WTC11 (cell line): ENCODE measurements at regions not wholly inside any gene's neighbourhood (a gene's known extent, or its start where the extent isn't known, plus 50 kb on each side); places are given as distances from the start of the nearest gene placed in this dataset.

Experiments
- ATAC-seq: fragments of 200-7000 bp; cut with Tn5 transposase; 2 replicates; pipeline ENCODE4 v1.10.0; 2021; ENCODE audit warnings: mild to moderate bottlenecking, moderate library complexity
- CTCF ChIA-PET: fragments of 300-600 bp; sonication (Branson Sonifier 250); formaldehyde crosslinking; loops from one replicate; lab custom pipeline; 2021; ENCODE audit warnings: antibody characterized with exemption; lab: Charles Lee
- POLR2A ChIA-PET: fragments of 350-600 bp; sonication (Branson Sonifier 250); formaldehyde crosslinking; loops from one replicate; lab custom pipeline; 2021; ENCODE audit warnings: antibody characterized with exemption; lab: Charles Lee
- DNase-seq: peaks from one replicate; pipeline ENCODE4 v3.0.0; 2021; ENCODE audit warnings: low spot score
- H3K27ac Mint-ChIP-seq: 2 replicates; pipeline ENCODE4 v1.8.0; 2021; ENCODE audit warnings: mixed read lengths
- H3K27me3 Mint-ChIP-seq: 2 replicates; pipeline ENCODE4 v1.8.0; 2021; ENCODE audit warnings: low read depth, mild to moderate bottlenecking, moderate library complexity, mixed read lengths
- H3K36me3 Mint-ChIP-seq: 2 replicates; pipeline ENCODE4 v1.8.0; 2021; ENCODE audit warnings: mixed read lengths
- H3K4me1 Mint-ChIP-seq: 2 replicates; pipeline ENCODE4 v1.8.0; 2022; ENCODE audit warnings: mixed read lengths
- H3K4me3 Mint-ChIP-seq: 2 replicates; pipeline ENCODE4 v1.8.0; 2021; ENCODE audit warnings: mild to moderate bottlenecking, moderate library complexity, mixed read lengths
- H3K9me3 Mint-ChIP-seq: 2 replicates; pipeline ENCODE4 v1.8.0; 2021; ENCODE audit warnings: mixed read lengths
- E2F1 ChIP-seq: sonication (generic); formaldehyde crosslinking; IDR thresholded peaks from 2 replicates; pipeline ENCODE4 v1.8.0; 2022; ENCODE audit warnings: mild to moderate bottlenecking, missing genetic modification reagents
- ETV6 ChIP-seq: sonication (generic); formaldehyde crosslinking; IDR thresholded peaks from 2 replicates; pipeline ENCODE4 v1.8.1; 2022; ENCODE audit warnings: mild to moderate bottlenecking, missing genetic modification reagents
- GTF2I ChIP-seq: fragments of 250-450 bp; sonication (Bioruptor Pico); conservative IDR thresholded peaks from 2 replicates; pipeline ENCODE4 v1.4.0; 2021; ENCODE audit warnings: mild to moderate bottlenecking
- HMGA2 ChIP-seq: fragments of 250-450 bp; sonication (Bioruptor Pico); IDR thresholded peaks from 2 replicates; pipeline ENCODE4 v1.4.0; 2021; ENCODE audit warnings: mild to moderate bottlenecking, moderate library complexity
- NFE2L1 ChIP-seq: sonication (generic); formaldehyde crosslinking; IDR thresholded peaks from 2 replicates; pipeline ENCODE4 v1.8.1; 2023; ENCODE audit warnings: missing genetic modification reagents
- NR2C2 ChIP-seq: sonication (generic); formaldehyde crosslinking; IDR thresholded peaks from 2 replicates; pipeline ENCODE4 v1.8.0; 2022; ENCODE audit warnings: mild to moderate bottlenecking, missing genetic modification reagents
- SP1 ChIP-seq: sonication (generic); formaldehyde crosslinking; conservative IDR thresholded peaks from 2 replicates; pipeline ENCODE4 v1.8.1; 2022; ENCODE audit warnings: missing genetic modification reagents
- STAT6 ChIP-seq: sonication (generic); formaldehyde crosslinking; conservative IDR thresholded peaks from 2 replicates; pipeline ENCODE4 v1.8.1; 2023; ENCODE audit warnings: mild to moderate bottlenecking, low read depth, missing genetic modification reagents, moderate library complexity
- TEAD4 ChIP-seq: sonication (generic); formaldehyde crosslinking; IDR thresholded peaks from 2 replicates; pipeline ENCODE4 v1.8.0; 2022; ENCODE audit warnings: mild to moderate bottlenecking, missing genetic modification reagents
- USF2 ChIP-seq: sonication (generic); formaldehyde crosslinking; IDR thresholded peaks from 2 replicates; pipeline ENCODE4 v1.8.1; 2023; ENCODE audit warnings: mild to moderate bottlenecking, missing genetic modification reagents, moderate library complexity
- ZMAT4 ChIP-seq: fragments of 250-450 bp; sonication (Bioruptor Pico); IDR thresholded peaks from 2 replicates; pipeline ENCODE4 v1.9.0; 2021; ENCODE audit warnings: mild to moderate bottlenecking
- ZNF121 ChIP-seq: sonication (generic); formaldehyde crosslinking; IDR thresholded peaks from 2 replicates; pipeline ENCODE4 v1.8.0; 2023; ENCODE audit warnings: missing genetic modification reagents
- ZNF219 ChIP-seq: sonication (generic); formaldehyde crosslinking; IDR thresholded peaks from 2 replicates; pipeline ENCODE4 v1.8.0; 2023; ENCODE audit warnings: missing genetic modification reagents, mild to moderate bottlenecking, borderline replicate concordance
- ZNF263 ChIP-seq: sonication (generic); formaldehyde crosslinking; IDR thresholded peaks from 2 replicates; pipeline ENCODE4 v1.8.1; 2022; ENCODE audit warnings: low read depth, mild to moderate bottlenecking, moderate library complexity, missing genetic modification reagents
- TF ChIP-seq, protein P1 (sequence below): sonication (generic); formaldehyde crosslinking; IDR thresholded peaks from 2 replicates; pipeline ENCODE4 v1.8.1; 2022; ENCODE audit warnings: missing genetic modification reagents, borderline replicate concordance
- TF ChIP-seq, protein P2 (sequence below): sonication (generic); formaldehyde crosslinking; IDR thresholded peaks from 2 replicates; pipeline ENCODE4 v1.8.1; 2022; ENCODE audit warnings: mild to moderate bottlenecking, missing genetic modification reagents, moderate library complexity, borderline replicate concordance
- TF ChIP-seq, protein P3 (sequence below): sonication (generic); formaldehyde crosslinking; IDR thresholded peaks from 2 replicates; pipeline ENCODE4 v1.8.1; 2022; ENCODE audit warnings: low read depth, missing genetic modification reagents, borderline replicate concordance
- TF ChIP-seq, protein P4 (sequence below): sonication (generic); formaldehyde crosslinking; IDR thresholded peaks from 2 replicates; pipeline ENCODE4 v1.8.0; 2023; ENCODE audit warnings: missing genetic modification reagents

DNA sequence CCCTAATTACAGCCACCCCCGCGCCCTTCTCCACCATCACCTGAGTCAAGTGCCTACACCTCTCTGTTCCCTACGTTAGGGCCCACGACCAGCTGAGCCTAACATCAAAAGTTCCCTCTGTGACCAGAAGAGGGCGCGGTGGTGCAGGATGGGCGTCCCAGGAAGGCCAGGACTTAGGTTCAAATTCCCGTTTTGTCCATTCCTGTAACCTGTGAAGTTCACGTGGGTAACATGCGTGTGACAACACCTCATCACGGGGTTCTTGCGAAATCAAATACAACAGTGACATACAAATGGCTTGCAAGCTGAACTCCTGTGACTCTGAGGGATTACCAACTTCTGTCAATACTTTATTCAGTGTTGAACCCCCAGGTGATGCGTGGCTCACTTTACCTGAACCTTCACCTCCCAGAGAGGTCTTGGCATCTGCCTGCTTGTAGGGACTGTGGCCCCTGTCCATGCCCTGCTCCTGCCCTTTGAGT lies 207.9 kb downstream of the ARL4C start (continued):
- TF ChIP-seq ZNF121 (CRISPR knock-in tag) (no peak), USF2 (CRISPR knock-in tag) (0 out of 2 replicates have a peak, but pooled peaks have one; percentile 4)

GRCh38 chr2:234287650-234288049 lies 209.2 kb downstream of the ARL4C start:
- TF ChIP-seq SP1 (CRISPR knock-in tag) (no peak), NR2C2 (CRISPR knock-in tag) (no peak), ZMAT4 (no peak), ZNF219 (CRISPR knock-in tag) (no peak), STAT6 (CRISPR knock-in tag) (no peak), ETV6 (CRISPR knock-in tag) (no peak), TEAD4 (no peak), GTF2I (CRISPR knock-in tag) (no peak), E2F1 (CRISPR knock-in tag) (no peak), NFE2L1 (CRISPR knock-in tag) (no peak), ZNF263 (CRISPR knock-in tag) (no peak), HMGA2 (CRISPR knock-in tag) (no peak)
- TF ChIP-seq, protein P1, sequence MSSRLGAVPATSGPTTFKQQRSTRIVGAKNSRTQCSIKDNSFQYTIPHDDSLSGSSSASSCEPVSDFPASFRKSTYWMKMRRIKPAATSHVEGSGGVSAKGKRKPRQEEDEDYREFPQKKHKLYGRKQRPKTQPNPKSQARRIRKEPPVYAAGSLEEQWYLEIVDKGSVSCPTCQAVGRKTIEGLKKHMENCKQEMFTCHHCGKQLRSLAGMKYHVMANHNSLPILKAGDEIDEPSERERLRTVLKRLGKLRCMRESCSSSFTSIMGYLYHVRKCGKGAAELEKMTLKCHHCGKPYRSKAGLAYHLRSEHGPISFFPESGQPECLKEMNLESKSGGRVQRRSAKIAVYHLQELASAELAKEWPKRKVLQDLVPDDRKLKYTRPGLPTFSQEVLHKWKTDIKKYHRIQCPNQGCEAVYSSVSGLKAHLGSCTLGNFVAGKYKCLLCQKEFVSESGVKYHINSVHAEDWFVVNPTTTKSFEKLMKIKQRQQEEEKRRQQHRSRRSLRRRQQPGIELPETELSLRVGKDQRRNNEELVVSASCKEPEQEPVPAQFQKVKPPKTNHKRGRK (CRISPR knock-in tag): no peak
- TF ChIP-seq, protein P2, sequence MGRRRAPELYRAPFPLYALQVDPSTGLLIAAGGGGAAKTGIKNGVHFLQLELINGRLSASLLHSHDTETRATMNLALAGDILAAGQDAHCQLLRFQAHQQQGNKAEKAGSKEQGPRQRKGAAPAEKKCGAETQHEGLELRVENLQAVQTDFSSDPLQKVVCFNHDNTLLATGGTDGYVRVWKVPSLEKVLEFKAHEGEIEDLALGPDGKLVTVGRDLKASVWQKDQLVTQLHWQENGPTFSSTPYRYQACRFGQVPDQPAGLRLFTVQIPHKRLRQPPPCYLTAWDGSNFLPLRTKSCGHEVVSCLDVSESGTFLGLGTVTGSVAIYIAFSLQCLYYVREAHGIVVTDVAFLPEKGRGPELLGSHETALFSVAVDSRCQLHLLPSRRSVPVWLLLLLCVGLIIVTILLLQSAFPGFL: no peak
- TF ChIP-seq, protein P3, sequence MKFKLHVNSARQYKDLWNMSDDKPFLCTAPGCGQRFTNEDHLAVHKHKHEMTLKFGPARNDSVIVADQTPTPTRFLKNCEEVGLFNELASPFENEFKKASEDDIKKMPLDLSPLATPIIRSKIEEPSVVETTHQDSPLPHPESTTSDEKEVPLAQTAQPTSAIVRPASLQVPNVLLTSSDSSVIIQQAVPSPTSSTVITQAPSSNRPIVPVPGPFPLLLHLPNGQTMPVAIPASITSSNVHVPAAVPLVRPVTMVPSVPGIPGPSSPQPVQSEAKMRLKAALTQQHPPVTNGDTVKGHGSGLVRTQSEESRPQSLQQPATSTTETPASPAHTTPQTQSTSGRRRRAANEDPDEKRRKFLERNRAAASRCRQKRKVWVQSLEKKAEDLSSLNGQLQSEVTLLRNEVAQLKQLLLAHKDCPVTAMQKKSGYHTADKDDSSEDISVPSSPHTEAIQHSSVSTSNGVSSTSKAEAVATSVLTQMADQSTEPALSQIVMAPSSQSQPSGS (CRISPR knock-in tag): no peak
- TF ChIP-seq, protein P4, sequence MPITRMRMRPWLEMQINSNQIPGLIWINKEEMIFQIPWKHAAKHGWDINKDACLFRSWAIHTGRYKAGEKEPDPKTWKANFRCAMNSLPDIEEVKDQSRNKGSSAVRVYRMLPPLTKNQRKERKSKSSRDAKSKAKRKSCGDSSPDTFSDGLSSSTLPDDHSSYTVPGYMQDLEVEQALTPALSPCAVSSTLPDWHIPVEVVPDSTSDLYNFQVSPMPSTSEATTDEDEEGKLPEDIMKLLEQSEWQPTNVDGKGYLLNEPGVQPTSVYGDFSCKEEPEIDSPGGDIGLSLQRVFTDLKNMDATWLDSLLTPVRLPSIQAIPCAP (CRISPR knock-in tag): no peak
- Mint-ChIP-seq H3K36me3 (no peaks in the 10 kb centered on the region), H3K27ac (no peak overlapping the region), H3K27me3 (no peaks in the 10 kb centered on the region), H3K9me3 (0 out of 2 replicates have a peak, but pooled peaks cover 7% of the 10 kb centered on the region), H3K4me1 (peaks cover 11% of the 10 kb centered on the region), H3K4me3 (no peak overlapping the region)
- DNase-seq (no peak), ATAC-seq (no peak)
- ChIA-PET CTCF (interaction anchor here (0.6 to 1.6 kb wide), 3 partner anchors 137 to 1103 kb away, joined by 3 to 9 read pairs (median 5); no protein-coding TSS in a partner anchor), POLR2A (no interaction called here)
